GM12865 (cell line): ENCODE measurements at regions not wholly inside any gene's neighbourhood (a gene's known extent, or its start where the extent isn't known, plus 50 kb on each side); places are given as distances from the start of the nearest gene placed in this dataset.

Source experiments
- DNase-seq: peaks from one replicate; pipeline ENCODE4 v3.0.0; 2010; ENCODE audit warnings: low read depth
- H3K4me3 ChIP-seq: 2 replicates; pipeline ENCODE4 v1.5.1; 2011; ENCODE audit warnings: mild to moderate bottlenecking, low read depth, low read length, control low read depth
- CTCF ChIP-seq: IDR thresholded peaks from 2 replicates; pipeline ENCODE4 v1.5.1; 2011; ENCODE audit warnings: low read length, control low read depth, low read depth, inconsistent platforms; ENCODE audit not compliant: insufficient read depth; ENCODE audit errors: missing control alignments

DNA sequence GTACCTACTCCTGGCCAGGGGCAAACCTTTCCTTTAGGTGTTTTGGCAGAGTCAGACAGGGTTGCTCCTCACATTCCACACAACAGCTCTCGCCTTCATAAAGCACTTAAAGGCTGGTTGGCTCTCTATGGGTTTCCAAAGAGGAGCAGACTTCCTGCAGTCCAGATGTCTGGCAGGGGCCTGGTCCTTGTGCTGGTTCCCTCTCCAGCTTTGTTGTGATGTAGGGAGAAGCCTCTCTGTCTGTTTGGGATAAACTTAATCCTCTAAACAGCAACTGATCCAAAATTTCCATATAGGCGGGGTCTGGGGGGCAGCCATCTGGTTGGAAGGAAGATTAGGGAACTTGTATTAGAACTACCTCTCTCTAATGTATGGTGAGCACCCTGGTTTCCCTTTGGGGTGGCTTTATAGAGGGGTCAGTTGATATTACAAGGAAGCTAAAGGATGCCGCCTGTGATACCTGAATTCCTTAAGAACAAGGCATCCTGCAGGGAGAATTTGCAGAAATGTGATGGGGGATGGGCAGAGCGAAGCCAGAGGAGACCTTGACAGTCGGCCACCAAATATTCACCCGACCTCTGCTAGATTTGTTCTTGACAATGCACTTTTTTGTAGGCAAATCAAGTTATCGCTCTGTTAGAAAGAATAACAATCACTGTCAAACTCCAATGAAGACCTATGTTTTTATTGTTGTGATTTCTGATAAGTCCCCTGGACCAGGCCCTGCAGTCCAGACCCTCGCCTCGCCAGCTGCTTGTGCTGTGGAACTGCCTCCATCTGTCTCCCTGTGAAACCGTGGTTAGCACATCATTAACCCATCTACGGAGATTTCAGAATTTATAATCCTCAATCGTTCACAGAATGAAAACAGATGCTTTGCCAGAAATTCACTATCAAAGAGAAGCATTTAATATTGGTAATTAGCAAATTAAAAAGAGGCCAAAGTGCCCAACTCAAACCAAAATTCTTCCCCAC, 94.0 kb upstream of the RALGAPA2 start:
- no peak for TF ChIP-seq CTCF

GRCh38 chr20:20803011-20803410, 90.6 kb upstream of the RALGAPA2 start:
- DNase-seq = no peak

More for the DNA sequence above, 94.0 kb upstream of the RALGAPA2 start:
- no peak for DNase-seq
- no peak overlapping the region for H3K4me3 ChIP-seq

DNA sequence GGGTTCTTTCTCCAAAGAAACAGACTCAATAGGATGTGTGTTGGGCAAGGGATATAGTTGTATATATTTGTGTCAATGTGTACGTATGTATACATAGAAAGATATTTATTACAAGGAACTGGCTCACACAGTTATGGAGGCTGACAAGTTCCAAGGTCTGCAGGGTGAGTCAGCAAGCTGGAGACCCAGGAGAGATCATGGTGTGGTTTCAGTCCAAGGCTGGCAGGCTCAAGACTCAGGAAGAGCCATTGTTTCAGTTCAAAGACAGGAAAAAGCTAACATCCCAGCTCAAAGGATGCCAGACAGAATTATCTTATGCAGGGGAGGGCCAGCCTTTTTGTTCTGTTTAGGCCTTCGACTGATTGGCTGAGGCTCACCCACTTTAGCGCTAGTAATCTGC, 89.9 kb upstream of the RALGAPA2 start:
- no peak for DNase-seq
- H3K4me3 ChIP-seq = no peak overlapping the region

More at GRCh38 chr20:20803011-20803410, 90.6 kb upstream of the RALGAPA2 start:
- no peak overlapping the region for H3K4me3 ChIP-seq
- TF ChIP-seq CTCF = no peak

DNA sequence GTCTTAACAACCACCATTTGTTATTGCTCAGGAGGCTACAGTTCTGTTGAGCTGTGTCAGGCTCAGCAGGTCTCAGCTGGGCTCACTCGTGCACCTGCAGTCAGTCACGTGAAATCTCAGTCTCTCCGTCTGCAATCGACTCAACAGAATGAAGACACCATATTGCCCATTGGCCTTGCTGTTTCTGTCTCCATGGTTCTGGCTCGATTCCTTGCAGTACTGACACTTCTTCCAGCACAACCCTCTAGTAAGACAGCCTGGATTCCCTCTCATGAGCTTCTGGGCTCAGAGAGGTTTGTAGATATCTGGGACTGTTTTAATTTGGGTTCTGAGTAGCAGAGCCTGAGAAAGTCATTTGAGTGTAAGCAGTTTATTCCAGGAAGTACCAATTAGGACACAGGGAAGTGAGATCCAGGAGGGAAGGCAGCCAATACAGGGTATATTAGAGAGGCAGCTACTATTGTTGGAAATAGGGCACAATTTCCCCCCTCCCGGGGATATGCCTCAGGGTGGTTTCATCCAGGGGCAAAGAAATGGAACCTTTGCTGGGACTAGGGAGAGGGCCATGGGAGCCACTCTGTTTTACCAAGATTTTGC, 87.4 kb upstream of the RALGAPA2 start:
- no peak for TF ChIP-seq CTCF

More for the DNA sequence above, 89.9 kb upstream of the RALGAPA2 start:
- no peak for TF ChIP-seq CTCF

GRCh38 chr20:20797521-20798310, 85.3 kb upstream of the RALGAPA2 start:
- no peak for DNase-seq
- TF ChIP-seq CTCF = no peak
- no peak overlapping the region for H3K4me3 ChIP-seq

More for the DNA sequence above, 87.4 kb upstream of the RALGAPA2 start:
- no peak overlapping the region for H3K4me3 ChIP-seq
- no peak for DNase-seq

DNA sequence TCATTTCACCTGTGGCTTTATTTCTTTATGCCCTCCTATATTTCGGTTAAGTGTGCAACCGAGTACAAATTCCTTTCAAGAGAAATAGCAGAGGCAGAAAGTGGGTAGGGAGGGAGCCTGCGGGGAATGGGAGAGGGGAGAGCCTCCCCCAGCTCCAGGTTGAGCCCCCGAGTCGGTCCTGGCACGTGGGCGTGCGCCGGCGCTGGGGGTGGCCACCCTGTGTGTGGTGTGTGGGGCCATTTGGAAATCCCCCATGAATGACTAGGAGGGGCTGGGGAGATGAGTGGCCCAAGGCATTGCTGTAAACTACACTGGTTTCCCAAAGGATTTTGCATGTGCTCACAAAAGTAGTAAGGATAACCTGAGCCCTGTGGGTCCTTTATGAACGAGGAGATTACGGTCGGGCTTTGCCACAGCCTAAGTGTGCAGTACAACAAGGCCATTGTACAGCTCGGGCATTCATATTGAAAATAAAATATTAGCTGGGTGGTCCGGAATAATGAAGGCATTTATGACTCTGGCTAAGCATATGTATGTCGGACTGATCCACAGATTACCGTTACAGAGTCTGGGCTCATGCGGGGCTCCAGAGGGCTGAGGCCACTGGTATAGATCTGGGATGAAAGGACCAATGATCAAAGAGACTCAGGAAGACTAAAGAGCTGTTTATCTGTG, 84.5 kb upstream of the RALGAPA2 start:
- DNase-seq = no peak
- no peak for TF ChIP-seq CTCF

More for the DNA sequence above, 84.5 kb upstream of the RALGAPA2 start:
- no peak overlapping the region for H3K4me3 ChIP-seq
